NOMO-1 treated with dmso at 0.1 percent for 144 hours (cell line): ENCODE measurements at regions not wholly inside any gene's neighbourhood (a gene's known extent, or its start where the extent isn't known, plus 50 kb on each side); places are given as distances from the start of the nearest gene placed in this dataset.

Experiments
- DNase-seq: peaks from one replicate; lab custom pipeline; 2025; ENCODE audit not compliant: unreplicated experiment; lab: John Stamatoyannopoulos, UW

DNA sequence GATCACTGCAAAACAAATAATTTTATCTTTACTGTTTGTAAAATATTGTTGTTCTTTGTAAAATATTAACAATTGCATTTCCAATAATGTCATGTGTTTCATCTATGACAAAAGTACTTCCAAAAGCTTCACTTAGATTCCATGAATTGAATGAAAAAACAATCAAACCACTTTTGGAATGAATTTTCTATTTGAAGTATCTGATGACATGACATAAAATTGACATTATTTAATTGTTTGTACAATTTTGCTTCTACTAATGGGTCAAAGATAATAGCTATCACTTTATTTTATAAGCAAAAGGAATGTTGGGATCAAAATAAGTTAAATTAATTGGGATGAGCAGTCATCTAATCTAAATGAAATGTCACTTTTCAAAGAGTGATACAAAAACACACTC, 684.3 kb downstream of the NR2F1-AS1 start:
- DNase-seq, result no peak

DNA sequence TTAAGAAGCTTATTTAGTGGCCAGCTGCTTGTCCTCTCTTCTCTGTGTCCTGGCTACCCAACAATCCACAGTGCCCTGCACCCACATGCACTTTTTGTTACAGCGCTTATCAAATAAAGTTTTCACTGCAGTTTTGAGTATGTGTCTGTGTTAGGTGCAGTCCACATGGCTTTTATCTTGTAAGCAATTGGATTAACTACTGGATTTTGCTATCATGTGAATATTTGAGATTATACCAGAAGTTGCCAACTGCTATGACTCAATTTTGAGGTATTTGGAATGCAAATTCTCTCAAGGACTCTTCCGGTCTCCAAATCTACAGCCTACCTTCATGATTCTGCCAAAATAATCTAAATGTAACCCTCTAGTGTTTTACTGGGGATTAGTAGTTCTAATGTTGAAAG, 690.2 kb downstream of the NR2F1-AS1 start:
- DNase-seq, result no peak

DNA sequence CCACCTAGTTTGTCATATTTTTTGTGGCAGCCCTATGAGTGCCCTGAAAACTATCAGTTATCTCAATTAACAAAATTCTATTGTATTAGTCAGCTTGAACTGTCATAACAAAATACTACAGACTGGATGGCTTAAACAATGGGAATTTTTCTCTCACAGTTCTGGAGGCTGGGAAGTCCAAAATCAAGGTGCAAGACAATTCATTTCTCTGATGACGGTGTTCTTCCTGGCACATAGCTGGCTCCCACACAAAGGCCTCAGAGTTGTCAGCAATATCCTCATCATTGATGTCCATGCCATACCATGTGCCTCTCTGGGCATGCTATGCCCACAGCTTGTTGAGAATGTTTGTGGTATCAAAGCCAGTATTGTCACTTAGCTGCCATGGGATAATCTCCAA, 691.9 kb downstream of the NR2F1-AS1 start:
- no peak for DNase-seq

DNA sequence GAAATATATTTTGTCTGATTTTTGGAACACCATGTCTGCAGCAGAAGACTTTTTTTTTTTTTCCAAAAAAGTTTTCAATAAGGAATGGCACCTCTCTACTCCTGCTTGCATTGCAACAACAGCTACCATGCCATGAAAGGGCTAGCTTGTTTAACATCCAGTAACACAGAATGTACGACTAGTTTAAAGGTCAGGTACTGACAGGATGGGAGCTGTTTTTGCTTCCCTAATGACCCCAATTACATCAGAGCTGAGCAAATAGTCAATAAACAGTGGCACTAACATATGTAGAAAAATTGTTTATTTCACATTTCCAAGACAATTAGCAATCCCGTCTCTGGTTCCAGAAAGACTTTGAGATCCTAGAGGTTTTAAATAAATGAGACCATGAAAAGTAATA, 693.8 kb downstream of the NR2F1-AS1 start:
- no peak for DNase-seq

DNA sequence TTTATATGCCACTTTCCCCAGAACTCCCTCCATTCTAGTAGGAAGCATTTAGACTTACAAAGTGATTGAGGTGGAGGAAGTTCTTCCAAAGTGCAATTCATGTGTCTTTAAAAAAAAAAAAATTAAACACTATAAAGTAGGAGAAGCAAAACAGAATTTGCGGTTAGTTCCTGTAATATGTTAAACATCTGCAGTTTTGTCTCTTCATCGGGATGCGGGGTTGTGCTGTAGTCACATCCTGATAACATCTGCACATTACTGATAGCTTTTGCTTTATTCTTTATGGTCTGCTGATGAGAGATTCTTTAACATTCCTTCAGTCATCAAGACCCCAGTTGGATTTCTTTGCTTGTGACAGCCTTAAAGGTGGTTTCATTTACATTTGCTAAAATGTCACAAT, 694.3 kb downstream of the NR2F1-AS1 start:
- DNase-seq, result no peak

DNA sequence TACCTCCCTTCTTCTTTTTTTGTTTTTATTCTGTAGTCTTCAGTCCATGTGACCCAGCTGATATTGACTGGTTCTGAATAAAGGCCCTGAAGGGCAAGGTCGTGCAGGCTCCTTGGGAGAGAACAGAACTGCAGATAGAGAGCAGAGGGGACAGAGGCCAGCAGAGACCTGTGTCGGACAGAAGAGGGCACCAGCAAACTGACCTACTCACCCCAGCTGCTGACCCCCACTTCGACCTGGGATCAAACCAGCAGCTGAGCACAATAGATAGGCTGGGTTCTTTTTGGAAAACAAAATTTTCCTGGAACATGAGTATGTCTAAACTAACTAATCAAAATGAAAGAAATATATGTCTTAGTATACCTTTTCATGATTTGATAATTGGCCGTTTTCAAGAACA, 695.1 kb downstream of the NR2F1-AS1 start:
- DNase-seq, result no peak

DNA sequence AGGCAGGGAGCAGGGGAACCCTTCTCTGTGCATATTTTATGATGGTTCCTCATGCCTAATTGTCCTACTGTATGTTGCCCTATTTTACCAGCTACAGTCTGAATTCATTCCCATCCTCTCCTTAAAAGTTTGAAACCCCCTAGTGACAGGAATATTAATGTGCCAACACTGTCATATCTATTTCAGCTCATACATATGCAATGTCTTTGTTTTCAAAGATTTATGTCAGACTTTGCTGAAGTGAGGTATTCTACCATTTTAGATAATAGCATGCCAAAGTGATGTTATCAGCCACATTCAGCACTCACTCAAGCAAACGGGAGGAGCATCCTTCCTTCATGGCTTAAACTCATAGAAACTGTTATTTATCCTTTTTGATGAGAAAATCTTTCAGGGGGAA, 696.5 kb downstream of the NR2F1-AS1 start:
- no peak for DNase-seq

DNA sequence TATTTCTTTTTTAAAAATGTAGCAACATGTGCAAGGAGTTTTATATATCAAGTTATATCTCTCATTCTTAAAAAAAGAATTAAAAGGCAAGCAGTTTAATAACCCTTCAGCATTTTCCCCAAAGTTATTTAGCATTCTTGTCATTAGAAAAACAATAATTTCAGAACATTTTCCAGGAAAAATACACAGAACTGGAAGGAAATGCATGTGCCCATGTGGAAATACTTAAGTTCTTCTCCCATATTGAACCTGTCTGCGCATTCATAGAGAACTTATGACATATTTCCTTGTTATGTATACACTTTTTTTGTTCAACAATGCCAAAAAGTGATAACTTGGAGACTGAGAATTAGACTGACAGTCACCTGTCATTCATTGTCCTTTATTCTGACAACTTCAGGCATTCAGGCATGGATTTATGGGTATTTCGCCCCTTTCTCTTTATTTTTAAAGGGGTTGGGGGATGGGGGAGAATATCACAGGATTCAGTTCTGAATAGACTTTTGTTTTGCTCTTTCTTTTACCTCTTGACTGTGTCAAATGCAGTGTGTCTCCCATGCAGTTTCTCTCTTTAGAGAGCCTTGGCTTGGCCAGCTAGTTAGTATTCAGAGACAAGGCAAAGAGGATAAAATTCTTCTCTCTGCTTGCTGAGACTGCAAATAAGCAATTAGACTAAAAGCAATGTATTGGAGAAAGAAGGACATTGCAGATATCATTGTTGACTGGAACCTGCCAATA, 701.0 kb downstream of the NR2F1-AS1 start:
- no peak for DNase-seq

DNA sequence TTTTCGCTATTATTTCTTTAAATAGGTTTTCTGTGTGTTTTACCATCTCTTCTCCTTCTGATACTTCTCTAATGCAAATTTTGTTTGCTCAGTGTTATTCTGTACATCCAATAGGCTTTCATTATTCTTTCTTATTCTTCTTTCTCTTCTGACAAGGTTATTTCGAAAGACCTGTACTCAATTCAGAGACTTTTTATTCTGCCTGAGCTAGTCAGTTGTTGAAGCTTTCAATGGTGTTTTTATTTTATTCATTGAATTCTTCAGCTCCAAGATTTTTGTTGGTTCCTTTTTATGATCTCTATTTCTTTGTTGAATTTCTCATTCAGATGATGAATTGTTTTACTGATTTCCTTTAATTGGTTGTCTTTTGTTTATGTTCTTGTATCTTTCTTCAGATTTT, 706.2 kb downstream of the NR2F1-AS1 start:
- no peak for DNase-seq

DNA sequence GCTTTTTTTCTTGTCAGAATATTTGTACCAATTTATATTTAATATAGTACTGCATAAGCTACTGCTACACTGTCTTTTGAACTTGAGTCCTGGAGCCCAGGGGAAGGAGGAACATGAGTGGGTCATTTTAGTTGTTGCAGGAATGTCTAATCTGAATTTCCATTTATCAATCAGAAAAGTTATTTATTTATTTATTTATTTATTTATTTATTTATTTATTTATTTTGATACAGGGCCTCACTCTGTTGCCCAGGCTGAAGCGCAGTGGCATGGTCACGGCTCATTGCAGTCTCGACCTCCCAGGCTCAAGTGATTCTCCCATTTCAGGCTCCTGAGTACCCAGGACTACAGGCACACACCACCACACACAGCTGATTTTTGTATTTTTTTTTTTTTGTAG, 712.6 kb downstream of the NR2F1-AS1 start:
- DNase-seq, result no peak

DNA sequence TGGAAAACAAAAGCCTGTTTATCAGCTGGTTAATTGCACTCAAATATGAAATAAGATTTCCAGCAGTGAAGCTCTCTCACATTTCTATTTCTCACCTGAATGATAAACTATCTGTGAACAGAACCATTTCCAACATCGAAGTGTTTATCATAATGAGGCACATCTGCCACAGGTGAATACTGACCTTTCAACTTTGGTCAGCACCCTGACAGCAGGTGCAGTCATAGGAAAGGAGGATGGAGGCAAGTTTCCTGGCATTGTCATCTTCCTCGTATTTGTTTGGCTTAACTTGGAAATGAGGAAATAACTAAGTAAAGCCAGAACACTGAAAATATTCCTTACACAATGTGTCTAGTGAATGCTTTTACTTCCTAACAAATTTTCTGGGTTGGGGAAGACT, 716.4 kb downstream of the NR2F1-AS1 start:
- DNase-seq, result no peak

DNA sequence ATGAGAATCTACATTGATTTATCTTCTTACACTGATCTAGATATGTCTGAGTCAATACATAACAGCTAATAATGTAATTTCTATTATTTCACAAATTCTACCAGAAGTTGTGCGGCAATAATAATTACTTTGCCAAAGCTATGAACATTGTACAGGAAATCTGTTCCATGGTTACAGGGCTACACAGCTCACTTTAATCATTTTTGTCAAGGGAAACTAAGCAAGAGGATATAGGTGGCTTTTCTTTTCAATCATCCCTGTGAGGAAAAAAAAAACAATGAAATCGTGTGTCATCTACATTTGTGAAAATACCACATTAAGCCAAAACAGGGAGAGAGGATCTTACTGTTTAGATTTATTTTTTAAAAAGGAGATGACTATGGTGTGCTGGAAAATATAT, 717.4 kb downstream of the NR2F1-AS1 start:
- DNase-seq, result no peak

DNA sequence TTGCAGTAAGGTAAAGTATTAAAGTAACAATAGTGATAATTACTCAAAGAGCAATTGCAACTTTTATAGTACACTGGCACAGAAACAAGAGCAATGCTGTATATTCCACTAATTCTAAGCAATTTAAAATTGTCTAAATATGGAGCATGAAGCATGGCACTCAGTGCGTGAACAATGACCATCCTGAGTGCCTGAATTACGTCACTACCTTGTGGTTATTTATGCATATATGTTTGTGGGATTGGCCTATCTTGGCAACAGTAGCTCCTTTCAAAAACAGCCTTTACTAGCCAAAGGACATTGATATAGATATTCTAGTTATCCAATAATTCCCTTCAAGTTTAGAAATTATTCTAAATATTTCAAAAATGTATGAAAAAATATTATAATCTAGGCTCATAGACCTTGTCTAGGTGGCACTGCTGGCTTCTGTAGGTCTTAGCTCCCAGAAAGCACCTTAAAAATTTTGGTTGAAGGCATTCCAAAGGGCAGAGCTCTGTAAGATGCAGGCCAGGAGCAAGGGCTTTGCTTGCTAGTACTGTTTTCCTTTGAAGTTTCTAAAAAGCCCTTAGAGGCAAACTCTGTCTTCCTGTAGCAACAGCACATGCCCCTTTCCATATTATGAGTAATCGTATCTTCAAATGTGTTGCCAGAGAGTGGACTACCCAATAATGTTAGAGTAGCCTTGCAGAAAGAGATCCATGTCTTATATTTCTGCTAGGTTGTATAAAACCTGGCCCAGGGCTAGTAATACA, 719.3 kb downstream of the NR2F1-AS1 start:
- no peak for DNase-seq

DNA sequence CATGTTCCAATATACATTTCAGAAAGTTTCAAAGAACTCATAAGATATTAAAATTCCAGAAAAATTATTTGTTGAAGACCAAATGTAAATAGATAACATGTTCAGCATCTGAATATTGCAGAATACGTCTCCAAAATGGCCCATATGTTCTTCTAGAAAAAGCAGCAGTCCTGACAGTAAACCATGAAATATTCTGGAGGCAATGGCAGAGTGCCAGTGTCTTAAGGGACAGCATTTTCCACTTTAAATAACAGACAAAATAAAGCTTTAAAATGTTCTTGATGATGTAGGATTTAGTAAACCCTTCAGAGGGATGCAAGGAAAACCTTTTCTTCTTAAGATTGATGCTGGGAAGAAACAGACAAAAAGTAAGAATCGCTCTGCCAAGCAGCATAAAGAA, 721.0 kb downstream of the NR2F1-AS1 start:
- no peak for DNase-seq

DNA sequence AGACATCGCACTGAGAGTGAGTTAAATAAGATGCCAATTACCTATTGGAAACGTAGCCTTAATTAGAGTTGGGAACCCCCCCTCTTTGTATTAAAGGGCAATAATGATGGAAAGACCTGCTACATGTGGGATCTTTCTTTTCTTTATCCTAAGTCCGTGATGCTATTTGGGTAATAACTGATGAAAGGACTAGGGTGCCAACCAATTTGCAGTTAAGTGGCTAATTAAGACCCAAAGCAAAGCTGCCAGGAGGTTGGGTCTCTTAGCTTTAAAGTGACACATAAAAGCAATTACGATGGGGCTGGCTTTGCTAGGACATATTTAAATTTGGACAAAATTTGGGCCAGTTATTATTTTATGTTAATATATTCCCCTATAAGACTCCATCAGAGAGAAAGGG, 728.8 kb downstream of the NR2F1-AS1 start:
- no peak for DNase-seq

DNA sequence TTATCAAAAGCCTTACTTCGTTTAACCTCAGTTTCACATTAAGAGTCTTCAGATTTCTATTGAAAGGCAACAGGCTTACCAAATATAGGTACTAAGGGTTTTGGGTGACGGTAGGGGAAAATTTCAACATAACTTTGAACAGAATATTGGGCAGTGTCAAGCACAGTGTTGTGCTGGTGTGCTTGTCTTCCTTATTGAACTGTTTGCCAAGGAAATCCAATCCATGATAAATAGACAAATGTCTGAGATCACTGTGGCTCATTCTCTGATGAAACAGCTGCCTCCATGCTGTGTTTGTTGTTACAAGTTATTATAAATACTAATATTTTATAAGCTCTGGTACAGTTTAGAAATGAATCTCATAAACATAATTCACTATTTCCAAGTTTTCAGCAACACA, 730.1 kb downstream of the NR2F1-AS1 start:
- no peak for DNase-seq

DNA sequence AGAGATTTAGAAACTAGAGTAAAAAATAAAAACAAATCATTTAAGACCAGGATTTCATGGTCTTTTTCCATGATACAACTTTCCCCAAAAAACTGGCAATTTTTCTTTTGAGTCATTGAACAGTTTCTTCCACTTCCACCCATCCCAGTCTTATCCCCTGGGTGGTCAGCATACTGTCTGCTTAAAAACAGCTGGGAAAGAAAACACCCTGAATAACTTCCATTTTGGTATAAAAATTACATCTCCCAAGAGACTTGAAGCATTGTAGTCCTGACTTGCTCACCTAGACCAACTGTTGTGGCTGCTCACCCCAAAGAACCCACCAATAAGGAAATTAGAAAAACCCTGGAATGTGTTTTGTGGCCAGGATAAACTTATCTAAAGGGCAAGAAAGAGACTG, 731.3 kb downstream of the NR2F1-AS1 start:
- no peak for DNase-seq

DNA sequence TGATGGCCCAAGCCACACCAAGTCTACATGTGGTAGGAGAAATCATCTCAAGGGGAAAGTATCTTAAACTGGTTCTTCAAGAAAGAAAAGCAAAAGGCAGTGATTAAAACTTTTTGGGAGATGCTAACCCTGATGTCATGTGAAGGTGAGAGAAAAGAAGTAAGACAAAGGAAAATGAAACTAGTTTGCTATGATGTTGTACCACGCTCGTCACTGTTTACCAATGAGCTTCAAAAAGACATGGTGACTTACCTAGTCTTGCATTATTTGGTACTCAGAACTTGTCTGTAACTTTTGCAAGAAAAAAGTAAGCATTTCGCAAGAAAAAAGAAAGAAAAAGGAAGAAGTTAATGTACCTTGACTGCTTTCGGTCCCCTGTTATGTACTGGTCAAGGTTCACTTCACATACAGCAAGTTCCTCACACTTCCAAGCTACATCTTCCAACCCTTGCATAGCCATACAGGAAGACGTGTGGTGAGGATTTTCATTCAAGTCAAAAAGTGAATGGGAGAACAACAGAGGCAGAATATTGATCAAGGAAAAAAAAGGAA, 739.3 kb downstream of the NR2F1-AS1 start:
- DNase-seq, result no peak

DNA sequence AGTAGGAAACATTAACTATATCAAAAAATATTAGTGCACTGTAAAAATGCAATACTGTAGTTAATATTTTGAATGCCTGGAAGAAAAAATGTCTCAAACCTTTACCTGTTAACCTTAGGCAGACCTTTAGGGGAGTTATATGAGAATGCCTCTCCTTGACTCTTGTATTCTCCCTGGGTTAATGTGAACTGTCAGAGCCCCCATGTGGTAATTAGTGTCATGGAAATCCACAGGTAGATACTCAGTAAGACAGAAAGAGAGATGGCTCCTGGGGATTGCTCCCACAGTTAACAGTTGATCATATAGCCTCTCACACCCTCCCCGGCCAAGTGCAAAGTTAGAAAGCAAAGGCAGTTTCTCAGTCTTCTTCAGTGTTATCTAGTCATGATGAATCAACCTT, 742.8 kb downstream of the NR2F1-AS1 start:
- DNase-seq, result no peak

DNA sequence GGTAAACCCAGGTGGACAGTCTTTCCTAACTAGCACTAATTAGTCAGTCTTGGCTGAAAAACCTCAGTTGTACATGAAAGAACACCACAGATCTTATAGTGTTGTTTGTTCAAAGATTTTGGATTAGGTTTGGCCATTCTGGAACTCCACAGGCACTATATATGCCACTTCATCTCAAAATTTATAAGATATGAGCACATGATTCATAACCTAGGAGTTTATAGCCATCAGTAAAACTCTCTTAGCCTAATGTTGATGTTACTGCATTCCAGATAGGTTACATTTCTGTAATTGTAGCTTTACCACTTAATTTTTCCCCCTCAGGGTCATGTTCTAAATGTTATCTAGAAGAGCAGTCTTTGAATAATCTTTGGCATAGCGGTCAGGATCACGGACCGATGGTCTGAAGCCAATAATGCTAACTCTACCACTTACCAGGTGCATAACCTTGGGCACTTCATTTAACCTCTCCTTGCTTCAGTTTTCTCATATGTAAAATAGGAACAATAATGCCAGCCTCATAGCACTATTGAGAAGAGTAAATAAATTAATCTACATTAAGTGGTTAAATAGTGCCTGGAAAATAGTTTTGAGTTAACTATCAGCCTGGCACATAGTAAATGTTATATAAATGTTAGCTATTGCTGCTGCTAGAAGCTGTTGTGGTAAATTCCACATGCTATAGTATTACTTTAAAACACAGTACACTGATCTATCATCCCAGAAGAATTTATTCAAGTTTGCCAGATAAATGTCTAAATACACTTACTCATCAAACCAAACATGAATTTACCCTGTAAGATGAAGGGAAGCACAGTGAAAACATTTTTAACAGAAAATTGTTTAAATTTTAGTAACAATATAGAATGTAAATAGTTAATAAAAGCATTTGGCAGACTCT, 743.9 kb downstream of the NR2F1-AS1 start:
- DNase-seq, result no peak

DNA sequence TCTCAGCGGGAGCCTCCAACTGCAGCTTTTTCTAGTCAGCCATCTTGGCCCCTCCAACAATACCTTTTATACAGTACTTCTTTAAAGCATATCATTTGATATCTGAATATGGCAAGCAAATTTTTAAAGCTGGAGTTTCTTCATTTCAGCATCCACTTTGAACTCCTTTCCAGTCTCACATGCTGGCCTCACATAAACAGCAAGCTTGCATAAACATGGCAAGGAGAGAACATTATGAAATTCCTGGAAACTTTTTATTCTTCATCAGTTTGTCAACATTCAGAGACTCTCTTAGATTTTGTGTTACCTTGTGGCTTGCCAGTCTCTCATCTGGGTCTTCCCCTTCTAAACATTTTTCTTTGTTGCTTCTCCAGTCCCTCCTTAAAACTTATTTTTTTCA, 745.3 kb downstream of the NR2F1-AS1 start:
- DNase-seq, result no peak
